Thyroid gland (tissue), 4 donors: ENCODE measurements at regions not wholly inside any gene's neighbourhood (a gene's known extent, or its start where the extent isn't known, plus 50 kb on each side); places are given as distances from the start of the nearest gene placed in this dataset.

Experiments used
- CTCF ChIP-seq, 6 experiments: fragments of 200-600 bp in 3 of 6; fragments of 450-650 bp in 3 of 6; sonication (generic) in 3 of 6; IDR thresholded peaks; one replicate each; pipeline ENCODE4 v1.5.1; 2016 to 2019; ENCODE audit warnings: antibody characterized with exemption in 6 of 6, mild to moderate bottlenecking in 2 of 6, inconsistent platforms in 1 of 6, moderate library complexity in 1 of 6
- POLR2A ChIP-seq, 2 donors: fragments of 450-650 bp; IDR thresholded peaks; one replicate each; pipeline ENCODE4 v1.6.1; 2017; ENCODE audit warnings: antibody characterized with exemption in 2 of 2, mild to moderate bottlenecking in 2 of 2, moderate library complexity in 1 of 2

GRCh38 chr3:148070041-148070440 lies 627.7 kb upstream of the AGTR1 start:
- TF ChIP-seq CTCF (IDR thresholded peaks at IDR 0.05) (no peak), POLR2A (IDR thresholded peaks at IDR 0.05) (no peak)
